ENCODE measurements at regions not wholly inside any gene's neighbourhood (a gene's known extent, or its start where the extent isn't known, plus 50 kb on each side); places are given as distances from the start of the nearest gene placed in this dataset.
"Not testable (repeated sequence)": the region's sequence is repeated elsewhere in the genome, so short reads cannot be mapped to it uniquely, and the experiment has no call there.

GRCh38 chr1:31510853-31511789 is 65.2 kb upstream of the TINAGL1 start:
- DNase-seq (ENCODE audit: extremely low read depth in 1 of 2, low read depth in 1 of 2) = no peak

GRCh38 chr1:31511848-31512615 is 64.3 kb upstream of the TINAGL1 start:
- no peak for DNase-seq (ENCODE audit: extremely low read depth in 1 of 2, low read depth in 1 of 2)

- DNase-seq (ENCODE audit: extremely low read depth in 1 of 2, low read depth in 1 of 2) = no peak
Measured at GRCh38 chr1:31514117-31514516, 62.2 kb upstream of the TINAGL1 start.

- DNase-seq (ENCODE audit: extremely low read depth in 1 of 2, low read depth in 1 of 2) = no peak
Measured at GRCh38 chr1:31515056-31515775, 61.1 kb upstream of the TINAGL1 start.

- no peak for DNase-seq (ENCODE audit: extremely low read depth in 1 of 2, low read depth in 1 of 2)
Measured at GRCh38 chr1:31515936-31516335, 60.4 kb upstream of the TINAGL1 start.

- no peak for DNase-seq (ENCODE audit: extremely low read depth in 1 of 2, low read depth in 1 of 2)
Measured at GRCh38 chr1:31517301-31517700, 59.0 kb upstream of the TINAGL1 start.

GRCh38 chr1:31517986-31518385 is 58.3 kb upstream of the TINAGL1 start:
- DNase-seq (ENCODE audit: extremely low read depth in 1 of 2, low read depth in 1 of 2) = not testable (repeated sequence)

- no peak for DNase-seq (ENCODE audit: extremely low read depth in 1 of 2, low read depth in 1 of 2)
Measured at GRCh38 chr1:31521761-31522555, 54.4 kb upstream of the TINAGL1 start.

GRCh38 chr1:31522556-31522845 is 53.8 kb upstream of the TINAGL1 start:
- DNase-seq (ENCODE audit: extremely low read depth in 1 of 2, low read depth in 1 of 2) = no peak

GRCh38 chr1:31523012-31523411 is 53.3 kb upstream of the TINAGL1 start:
- no peak for DNase-seq (ENCODE audit: extremely low read depth in 1 of 2, low read depth in 1 of 2)

GRCh38 chr1:31523769-31524168 is 52.5 kb upstream of the TINAGL1 start:
- DNase-seq (ENCODE audit: extremely low read depth in 1 of 2, low read depth in 1 of 2) = peak in 1 of 2 donors; percentile 12

GRCh38 chr1:31524186-31524901 is 52.0 kb upstream of the TINAGL1 start:
- no peak for DNase-seq (ENCODE audit: extremely low read depth in 1 of 2, low read depth in 1 of 2)

Measured in stimulated activated CD8-positive, alpha-beta memory T cell treated with anti-CD3 and anti-CD28 coated beads, Interleukin-7, amount 100 ng/mL, for 48 hours (primary cell).